NCI-H2171 treated with DMSO at 0.1 percent for 48 hours (cell line): ENCODE measurements at regions not wholly inside any gene's neighbourhood (a gene's known extent, or its start where the extent isn't known, plus 50 kb on each side); places are given as distances from the start of the nearest gene placed in this dataset.
A peak's percentile ranks its signal among the peaks of the same experiment; 100 is the strongest.
"Not testable (repeated sequence)": the region's sequence is repeated elsewhere in the genome, so short reads cannot be mapped to it uniquely, and the experiment has no call there.

Experiments
- DNase-seq: peaks from one replicate; lab custom pipeline; 2025; lab: John Stamatoyannopoulos, UW

DNA sequence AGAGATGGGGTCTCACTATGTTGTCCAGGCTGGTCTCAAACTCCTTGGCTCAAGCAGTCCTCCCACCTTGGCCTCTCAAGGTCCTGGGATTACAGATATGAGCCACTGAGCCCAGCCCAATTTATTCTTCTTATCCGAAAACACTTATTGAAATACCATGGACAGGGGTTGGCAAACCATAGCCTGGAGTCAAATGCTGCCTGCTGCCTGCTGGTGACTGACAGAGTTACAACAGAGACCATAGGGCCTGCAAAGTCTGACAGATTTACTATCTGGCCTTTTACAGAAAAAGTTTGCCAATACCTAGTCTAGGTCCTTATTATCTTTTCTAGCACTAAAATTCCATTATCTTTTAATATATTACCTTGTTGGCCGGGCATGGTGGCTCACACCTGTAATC lies 87.1 kb upstream of the ZNF281 start:
- DNase-seq = no peak

DNA sequence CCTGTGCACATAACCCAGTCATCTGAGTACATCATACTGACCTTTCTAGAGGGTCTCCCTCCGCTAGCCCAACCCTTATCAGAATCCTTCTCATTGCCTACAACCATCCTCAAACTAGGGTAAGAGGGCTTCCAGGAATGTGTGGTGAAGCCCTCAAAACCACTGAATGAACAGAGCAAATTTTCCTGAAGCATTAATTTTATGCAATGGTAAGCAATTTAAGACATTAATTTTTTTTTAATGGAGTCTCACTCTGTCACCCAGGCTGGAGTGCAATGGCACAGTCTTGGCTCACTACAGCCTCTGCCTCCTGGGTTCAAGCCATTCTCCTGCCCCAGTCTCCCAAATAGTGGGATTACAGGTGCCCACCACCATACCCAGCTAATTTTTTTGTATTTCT lies 86.1 kb upstream of the ZNF281 start:
- no peak for DNase-seq

DNA sequence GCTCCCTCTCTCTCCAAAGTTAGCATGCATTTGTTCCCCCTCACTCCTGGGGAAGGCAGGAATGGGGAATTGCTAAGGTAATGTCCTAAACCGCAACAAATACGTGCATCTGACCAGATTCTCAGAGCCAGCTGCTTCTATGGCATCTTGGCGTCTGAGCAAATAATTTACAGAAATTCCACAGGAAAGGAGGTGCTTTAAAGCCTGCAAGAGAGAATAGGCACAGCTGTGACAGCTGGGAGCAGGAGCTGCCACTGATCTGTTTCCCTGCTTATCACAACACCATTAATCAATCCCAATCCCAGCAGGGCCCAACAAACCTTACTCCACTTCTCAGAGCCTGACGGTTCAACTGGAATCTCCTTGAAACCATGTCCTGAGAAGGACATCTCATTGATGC lies 83.5 kb upstream of the ZNF281 start:
- peak; percentile 28 for DNase-seq

DNA sequence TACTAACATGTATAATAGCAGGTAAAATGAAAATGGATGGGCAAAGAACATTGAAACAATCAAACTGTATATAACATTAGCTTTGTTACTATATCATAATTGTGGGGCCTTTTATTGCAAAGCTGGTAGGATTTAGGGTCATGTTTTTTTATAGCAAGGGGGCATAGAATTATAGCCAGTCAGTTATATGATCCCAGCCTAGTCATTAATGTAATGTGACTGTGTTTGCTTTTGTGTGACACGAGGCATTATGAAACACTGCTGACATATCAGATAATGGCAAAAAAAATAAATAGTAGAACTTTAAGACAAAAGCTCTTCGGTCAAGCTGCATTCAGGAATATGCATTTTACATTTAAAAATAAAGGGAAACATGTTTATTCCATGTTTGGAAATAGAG lies 81.3 kb upstream of the ZNF281 start:
- no peak for DNase-seq

DNA sequence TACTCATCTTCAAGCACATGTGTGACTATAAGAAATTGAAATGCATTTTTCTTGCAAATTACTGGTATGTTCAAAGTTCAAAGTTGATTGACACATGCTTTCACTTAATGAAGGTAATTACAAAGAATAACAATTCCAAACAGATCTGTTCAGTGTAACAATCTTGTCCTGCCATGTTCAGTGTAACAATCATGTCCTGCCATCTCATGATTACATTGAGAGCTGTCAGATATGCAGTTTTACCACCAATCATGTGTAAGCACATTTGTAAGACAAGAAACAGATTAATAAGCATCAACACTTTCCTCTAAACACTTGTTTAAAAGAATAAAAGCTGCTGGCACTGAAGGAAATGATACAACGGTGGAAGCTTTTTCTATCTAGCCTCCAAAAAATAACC lies 80.3 kb upstream of the ZNF281 start:
- no peak for DNase-seq

DNA sequence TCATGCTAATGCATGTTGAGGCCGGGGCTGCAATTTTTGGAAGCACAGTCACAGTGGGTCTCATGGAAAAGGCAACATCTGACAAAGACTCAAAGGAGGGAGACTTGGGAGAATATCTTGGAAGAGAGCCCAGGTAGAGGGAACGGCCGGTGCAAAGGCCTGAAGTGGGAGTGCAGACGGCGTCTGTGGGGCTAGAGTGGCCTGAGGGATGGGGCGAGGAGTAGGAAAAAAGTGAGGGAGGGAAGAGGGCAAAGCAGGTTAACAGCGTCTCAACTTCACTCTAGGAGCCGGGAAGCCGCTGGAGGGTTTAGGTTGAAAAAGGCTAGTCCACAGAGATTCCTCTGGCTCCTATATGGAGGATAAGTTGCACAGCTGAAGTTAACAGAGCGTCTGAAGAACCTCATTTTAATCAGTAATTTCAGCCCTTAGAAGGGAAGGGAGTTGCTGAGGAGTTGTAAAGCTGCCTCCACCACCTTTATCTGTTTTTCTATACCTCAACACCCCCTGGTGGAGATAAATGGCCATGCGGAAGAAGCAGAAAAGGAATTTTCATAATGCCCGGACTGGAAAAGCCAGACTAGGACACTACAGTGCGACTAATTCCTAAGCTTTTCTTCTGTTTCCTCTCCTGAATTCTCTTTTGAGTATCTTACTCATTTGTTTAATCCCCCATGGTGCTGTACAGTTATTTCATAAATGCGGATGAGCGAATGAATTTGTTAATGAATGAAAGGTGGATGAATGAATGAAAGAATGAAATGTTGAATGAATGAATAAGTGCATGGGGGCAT lies 78.7 kb upstream of the ZNF281 start:
- peak; percentile 57 for DNase-seq

DNA sequence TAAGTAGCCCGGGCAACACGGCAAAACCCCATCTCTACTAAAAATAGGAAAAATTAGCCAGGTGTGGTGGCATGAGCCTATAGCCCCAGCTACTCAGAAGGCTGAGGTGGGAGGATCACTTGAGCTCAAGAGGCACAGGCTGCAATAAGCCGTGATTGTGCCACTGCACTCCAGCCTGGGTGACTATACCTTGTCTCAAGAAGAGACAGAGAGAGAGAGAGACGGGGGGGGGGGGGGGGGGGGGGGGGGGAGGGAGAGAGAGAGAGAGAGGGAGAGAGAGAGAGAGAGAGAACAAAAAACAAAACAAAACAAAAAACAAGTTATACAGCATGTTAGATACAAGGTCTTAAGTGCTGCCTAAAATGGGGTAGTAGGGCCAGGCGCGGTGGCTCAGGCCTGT lies 77.8 kb upstream of the ZNF281 start:
- no peak for DNase-seq

DNA sequence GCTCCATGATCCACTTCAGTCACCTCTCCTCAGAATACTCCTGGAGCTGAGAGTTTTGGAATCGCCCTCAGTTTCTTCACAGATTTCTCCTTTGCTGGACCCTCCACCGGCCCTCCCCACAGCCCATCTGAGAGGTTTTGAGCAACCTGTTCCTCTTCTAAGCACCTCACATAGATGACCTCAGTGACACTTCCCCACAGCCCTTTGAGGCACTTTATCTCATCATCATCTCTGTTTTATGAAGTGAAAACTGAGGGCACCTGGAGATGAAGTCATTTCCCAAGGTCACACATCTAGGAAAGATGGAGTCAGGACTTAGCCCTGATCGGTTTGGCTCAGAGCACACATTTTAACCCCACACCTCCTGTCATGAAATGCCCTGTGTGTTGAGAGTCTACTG lies 76.8 kb upstream of the ZNF281 start:
- DNase-seq = no peak

DNA sequence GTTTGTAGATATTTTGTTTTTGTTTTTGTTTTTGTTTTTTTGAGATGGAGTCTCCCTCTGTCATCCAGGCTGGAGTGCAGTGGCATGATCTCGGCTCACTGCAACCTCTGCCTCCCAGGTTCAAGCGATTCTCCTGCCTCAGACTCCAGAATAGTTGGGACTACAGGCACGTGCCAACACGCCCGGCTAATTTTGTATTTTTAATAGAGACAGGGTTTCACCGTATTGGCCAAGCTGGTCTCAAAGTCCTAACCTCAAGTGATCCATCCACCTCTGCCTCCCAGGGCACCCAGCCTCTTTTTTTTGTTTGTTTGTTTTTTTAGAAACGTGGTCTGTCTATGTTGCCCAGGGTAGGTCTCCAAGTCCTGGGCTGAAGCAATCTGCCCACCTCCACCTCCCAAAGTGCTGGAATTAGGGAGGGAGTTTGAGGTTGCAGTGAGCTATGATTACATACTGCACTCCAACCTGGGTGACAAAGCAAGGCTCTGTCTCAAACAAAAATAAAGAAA lies 74.7 kb upstream of the ZNF281 start:
- DNase-seq = not testable (repeated sequence)

DNA sequence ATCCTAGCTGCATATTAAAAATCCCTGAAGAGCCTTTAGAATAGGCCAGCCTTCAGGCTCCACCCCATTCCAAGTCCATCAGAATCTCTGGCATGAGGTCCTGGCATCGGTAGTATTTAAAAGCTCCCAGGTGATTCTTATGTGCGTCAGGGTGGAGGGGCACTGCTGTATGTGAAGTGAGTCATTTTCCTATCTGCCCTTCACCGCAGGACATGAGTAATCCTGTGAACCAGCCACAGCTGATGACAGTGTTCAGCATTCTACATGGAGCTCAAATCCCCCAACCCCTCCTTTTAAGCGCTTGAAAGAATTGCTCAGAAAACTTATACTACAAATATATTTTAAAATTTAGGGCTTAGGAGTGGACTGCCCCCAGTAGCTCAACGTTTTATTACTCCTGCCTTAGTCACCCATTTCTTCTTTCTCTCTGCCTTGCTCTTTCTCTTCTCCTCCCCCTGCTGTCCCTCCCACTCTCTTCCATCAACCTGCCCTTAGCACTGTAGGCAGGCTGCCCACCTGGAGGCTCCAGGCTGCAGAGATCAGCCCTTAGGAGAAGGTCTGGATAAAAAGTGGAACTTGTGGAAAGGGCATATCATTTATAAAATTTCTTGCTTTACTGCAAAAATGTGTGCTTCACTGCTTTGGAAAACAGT lies 73.8 kb upstream of the ZNF281 start:
- DNase-seq = no peak

DNA sequence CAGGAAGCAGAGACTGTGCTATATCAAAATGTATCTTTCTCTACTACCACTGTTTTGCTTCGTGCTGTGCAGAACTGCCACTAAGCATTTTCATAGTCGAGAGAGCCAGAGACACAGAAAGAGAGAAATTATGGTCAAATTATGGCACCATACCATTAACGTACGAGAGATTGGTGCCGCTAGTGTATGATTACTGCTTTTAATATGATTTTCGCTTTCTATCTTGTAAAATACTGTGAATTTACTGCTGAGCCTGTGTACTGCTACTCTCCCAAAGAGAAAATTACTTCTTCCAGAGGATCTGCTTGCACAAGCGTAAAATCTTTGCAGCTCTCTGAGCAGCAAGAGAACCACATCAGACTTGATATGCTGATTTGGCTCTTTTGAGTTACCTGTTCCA lies 71.1 kb upstream of the ZNF281 start:
- no peak for DNase-seq

DNA sequence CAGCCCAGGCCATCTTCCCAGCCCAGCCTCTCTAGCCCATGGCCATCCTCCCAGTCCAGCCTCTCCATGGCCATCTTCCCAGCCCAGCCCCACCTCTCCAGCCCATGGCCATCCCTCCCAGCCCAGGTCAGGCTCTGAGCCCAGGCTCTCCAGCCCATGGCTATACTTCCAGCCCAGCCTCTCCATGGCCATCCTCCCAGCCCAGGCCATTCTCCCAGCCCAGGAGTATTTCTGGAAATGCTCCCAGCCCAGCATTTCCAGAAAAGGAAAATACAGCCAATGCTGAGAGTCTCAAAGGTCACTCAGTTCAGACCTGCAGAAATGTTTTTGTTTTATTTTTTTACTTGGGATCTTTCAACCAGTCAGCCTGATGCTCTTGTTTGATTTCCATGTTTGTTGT lies 70.0 kb upstream of the ZNF281 start:
- no peak for DNase-seq

DNA sequence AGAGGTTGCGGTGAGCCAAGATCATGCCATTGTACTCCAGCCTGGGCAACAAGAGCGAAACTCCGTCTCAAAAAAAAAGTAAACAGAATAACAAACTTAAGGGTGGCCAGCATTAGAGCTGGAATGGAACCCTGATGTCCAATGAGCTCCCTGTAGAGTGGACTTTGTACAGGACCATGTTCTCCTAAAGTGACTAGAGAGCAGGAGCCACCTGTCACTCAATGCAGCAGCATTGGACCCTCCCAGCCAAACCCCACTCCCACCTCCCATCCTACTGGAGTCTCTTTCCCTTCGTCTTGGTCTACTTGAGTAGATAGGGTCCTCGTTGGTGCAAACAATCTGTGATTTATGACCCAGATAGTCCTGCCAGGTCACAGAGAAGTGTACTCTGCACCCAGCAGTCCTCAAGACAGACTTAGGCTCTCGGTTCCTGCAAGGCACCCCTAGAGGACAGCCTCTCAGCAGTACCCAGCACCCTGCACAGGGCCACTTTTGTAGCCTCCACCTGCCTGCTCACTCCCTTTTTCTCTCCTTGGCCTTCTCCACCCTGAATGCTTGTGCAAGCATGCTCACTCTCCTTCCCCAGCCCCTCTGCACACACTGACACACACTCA lies 69.2 kb upstream of the ZNF281 start:
- no peak for DNase-seq

DNA sequence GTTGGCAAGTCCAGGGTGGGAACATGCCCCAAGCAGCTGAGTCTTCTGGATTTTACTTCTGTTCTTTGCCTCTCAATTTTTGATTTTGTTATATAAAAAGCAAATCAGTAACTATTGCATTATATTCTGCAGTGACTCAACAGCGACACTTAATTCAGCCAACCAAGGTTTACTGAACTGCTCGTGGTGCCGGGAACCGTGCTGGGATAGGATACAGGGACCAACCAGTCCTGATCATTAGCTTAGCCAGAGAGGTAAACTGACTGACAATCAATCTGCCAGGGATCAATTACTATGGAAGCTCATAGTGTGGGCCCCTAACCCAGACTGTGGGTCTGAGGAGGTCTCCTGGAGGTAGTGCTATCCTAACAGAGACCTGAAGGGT lies 68.4 kb upstream of the ZNF281 start:
- DNase-seq = no peak

DNA sequence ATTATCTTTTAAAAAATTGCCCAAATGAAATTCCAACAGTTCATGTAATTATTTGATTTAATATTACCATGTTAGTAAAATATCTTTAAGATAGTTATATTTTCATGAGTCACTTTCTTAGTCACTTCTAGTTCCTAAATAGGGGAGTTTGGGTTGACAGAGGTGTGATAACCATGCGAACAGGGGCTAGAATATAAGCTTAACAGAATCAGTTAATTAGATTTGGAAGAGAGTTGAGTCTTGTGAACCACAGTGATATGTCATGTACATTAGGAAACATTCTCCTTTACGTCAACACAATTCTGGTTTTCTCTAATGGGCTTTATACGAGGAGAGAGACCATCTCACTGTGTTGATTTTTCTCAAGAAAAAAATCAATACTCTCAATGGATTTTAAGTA lies 64.8 kb upstream of the ZNF281 start:
- no peak for DNase-seq

DNA sequence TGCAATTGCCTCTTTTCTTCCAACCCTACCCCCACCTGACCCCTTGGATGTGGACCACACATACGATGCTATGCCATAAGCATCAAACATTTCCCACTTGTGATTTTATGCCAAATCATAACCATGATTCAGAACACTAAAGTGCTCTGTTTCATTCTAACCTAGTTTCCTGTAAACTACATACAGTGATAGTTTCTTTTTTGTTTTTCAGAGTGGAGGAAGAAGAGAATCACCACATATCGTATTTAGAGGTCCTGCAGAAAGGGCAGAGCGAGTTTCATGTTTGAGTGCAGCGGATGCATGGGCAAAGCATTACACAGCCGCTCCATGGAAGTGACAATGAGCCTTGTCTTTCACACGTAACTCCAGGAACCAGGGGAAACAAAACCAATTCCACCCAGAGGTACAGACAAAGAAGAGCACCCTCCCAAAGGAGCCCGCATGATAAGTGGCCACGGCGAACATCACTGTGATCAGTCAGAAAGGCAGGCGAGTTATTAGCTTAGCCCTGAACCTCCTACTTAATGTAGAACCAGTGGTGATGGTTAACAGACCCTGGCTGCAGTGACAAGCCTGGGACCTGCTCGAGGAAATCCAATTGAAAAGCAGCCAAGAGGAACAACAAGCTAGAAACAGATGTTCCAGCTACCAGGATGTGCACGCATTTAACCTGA lies 64.0 kb upstream of the ZNF281 start:
- peak; percentile 51 for DNase-seq

DNA sequence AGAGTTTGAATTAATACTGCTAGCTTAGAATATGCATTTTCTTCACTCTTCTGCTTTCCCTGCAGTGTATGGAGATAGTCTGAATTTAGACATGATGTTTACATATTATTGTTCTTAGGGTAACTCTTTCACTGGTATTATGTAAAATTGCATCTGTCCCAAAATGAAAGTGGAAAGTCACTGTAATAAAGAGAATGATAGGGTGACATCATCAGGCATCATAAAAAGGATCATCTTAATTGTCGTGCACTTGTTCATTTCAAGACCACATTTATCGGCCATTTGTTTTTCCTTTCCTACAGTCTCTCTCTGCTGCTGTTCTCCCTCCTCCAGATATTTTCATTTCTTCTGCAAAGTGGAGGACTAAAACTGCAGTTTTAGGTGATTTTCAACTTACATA lies 61.9 kb upstream of the ZNF281 start:
- no peak for DNase-seq

DNA sequence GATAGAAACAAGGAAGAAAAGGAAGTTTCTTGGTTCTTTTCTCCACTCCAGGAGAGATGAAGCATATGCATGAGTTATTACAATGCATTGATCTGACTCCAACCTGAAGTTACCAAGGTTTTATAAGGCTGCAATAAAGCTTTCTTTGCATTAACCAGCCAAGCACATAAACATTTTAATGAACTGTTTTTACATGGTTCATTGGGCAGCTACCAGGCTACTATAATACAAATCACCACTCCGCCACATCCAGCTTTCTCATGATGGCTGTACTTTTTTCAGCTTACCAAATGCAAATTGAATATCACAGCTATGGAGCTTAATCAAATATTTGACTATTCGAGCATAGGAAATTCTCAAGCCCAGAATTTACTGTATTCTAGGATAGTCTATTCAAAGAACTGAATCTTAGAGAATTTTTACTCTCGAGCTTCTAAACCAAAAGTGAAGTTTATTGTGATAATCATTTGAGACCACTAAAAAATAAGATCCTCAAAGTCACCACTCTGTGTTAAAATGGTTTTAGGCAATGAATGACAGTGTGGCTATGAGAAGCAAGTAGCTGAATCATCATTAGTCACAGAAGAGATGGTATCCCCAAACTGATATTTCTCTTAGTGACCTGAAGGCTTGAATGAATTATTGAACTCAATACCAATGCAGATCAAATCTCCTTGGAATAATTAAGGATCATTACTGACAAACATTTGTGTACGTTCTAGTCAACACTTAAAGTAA lies 58.6 kb upstream of the ZNF281 start:
- DNase-seq = no peak

DNA sequence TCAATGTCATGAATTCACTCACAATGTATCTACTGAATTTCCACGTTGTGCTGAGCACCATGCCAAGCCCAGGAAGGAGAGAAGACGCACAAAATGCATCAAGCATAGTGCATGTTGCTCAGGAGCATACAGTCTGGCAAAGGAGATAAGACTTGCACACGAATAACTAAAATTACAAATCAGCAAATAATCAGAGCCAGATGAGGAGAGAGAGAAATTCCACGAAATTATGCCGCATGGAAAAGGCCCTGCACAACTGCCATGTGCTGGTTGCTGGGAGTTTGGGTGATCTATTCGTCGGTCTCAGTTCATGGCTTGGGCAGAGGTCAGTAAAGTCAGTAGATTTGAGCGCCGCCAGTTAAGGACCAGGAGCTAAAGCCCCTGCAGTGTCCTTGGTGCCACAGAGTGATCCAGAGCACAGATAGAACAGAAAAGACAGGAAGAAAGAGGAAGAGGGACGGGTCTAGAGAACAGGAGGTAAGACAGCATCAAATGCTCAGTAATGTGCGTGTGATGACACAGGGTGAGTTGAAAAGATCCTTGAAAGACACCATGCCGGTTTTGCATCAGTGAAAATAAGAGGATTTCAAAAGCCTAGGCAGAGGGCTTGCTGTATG lies 55.1 kb upstream of the ZNF281 start:
- no peak for DNase-seq
